ENCODE measurements at regions not wholly inside any gene's neighbourhood (a gene's known extent, or its start where the extent isn't known, plus 50 kb on each side); places are given as distances from the start of the nearest gene placed in this dataset.

DNA sequence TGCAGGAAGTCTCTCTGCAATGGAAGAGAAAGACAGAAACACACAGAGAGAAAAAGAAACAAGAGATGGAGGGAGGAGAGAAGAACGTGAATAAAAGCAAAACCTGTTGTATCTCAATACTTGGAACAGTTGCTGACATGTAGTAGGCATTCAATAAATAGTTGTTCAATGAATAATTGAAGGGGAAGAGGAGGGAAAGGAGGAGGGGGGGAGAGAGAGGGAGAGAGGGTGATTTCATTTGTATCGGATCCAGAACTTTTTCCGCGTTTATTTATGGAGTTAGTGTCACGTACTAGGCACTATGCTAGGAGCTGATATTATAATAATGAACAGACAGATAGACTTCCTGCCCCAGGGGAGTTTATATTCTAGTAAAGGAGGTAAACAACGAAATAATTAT lies 144.1 kb downstream of the OMA1 start:
- no peak overlapping the region for H3K4me3 ChIP-seq (ENCODE audit: control extremely low read depth in 1 of 5, extremely low read depth in 1 of 5, insufficient read depth in 1 of 5, low read depth in 2 of 5, low read length in 4 of 5)
- CTCF ChIA-PET, result interaction anchor here (1.3 kb wide), 1 partner anchor 10 kb away, joined by 3 read pairs; no protein-coding TSS in a partner anchor
- no peaks in the 10 kb centered on the region for H3K36me3 ChIP-seq (replicated peaks in 1 of 2; ENCODE audit: control extremely low read depth in 1 of 2, control insufficient read depth in 1 of 2, extremely low read depth in 1 of 2, insufficient read depth in 2 of 2, low read length in 1 of 2)
- no peak overlapping the region for H3K4me3 Mint-ChIP-seq
- H3K4me1 ChIP-seq (ENCODE audit: control insufficient read depth in 2 of 2, insufficient read depth in 2 of 2, low read length in 2 of 2), result no peaks in the 10 kb centered on the region
- ATAC-seq (ENCODE audit: low read depth) (no peak), DNase-seq (no peak)
- H3K9me3 Mint-ChIP-seq (ENCODE audit: insufficient read depth), result no peaks in the 10 kb centered on the region
- 93% methylated on average over 4 of the region's 6 CpGs for WGBS (ENCODE audit: insufficient coverage)
- H2AFZ ChIP-seq (ENCODE audit: insufficient read depth, low read depth, low read length, poor library complexity, severe bottlenecking), result no peak overlapping the region
- H3K27me3 Mint-ChIP-seq, result no peaks in the 10 kb centered on the region
- H3K27me3 ChIP-seq (replicated peaks in 1 of 4; ENCODE audit: control extremely low read depth in 1 of 4, control insufficient read depth in 3 of 4, insufficient read depth in 4 of 4, low read length in 3 of 4), result no peaks in the 10 kb centered on the region
- H4K20me1 ChIP-seq (ENCODE audit: control insufficient read depth, insufficient read depth, low read length, poor library complexity, severe bottlenecking), result no peaks in the 10 kb centered on the region
- H3K4me1 Mint-ChIP-seq, result no peaks in the 10 kb centered on the region
- no peaks in the 10 kb centered on the region for H3K9me3 ChIP-seq (ENCODE audit: control extremely low read depth in 1 of 3, control insufficient read depth in 2 of 3, insufficient read depth in 1 of 3, low read length in 2 of 3)
- no peak overlapping the region for H3K27ac ChIP-seq (ENCODE audit: low read length in 2 of 2)
- no peak overlapping the region for H3K27ac Mint-ChIP-seq
- intact Hi-C loops (cut with micrococcal nuclease), result no loop called here
- no peaks in the 10 kb centered on the region for H3K79me2 ChIP-seq (ENCODE audit: control insufficient read depth, insufficient read depth, low read length)
- TF ChIP-seq, protein P1, sequence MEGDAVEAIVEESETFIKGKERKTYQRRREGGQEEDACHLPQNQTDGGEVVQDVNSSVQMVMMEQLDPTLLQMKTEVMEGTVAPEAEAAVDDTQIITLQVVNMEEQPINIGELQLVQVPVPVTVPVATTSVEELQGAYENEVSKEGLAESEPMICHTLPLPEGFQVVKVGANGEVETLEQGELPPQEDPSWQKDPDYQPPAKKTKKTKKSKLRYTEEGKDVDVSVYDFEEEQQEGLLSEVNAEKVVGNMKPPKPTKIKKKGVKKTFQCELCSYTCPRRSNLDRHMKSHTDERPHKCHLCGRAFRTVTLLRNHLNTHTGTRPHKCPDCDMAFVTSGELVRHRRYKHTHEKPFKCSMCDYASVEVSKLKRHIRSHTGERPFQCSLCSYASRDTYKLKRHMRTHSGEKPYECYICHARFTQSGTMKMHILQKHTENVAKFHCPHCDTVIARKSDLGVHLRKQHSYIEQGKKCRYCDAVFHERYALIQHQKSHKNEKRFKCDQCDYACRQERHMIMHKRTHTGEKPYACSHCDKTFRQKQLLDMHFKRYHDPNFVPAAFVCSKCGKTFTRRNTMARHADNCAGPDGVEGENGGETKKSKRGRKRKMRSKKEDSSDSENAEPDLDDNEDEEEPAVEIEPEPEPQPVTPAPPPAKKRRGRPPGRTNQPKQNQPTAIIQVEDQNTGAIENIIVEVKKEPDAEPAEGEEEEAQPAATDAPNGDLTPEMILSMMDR (IDR thresholded peaks at IDR 0.05), result no peak
- no peak for TF ChIP-seq EZH2 (IDR thresholded peaks at IDR 0.05; ENCODE audit: borderline replicate concordance, insufficient read depth, low read depth, low read length, poor library complexity, severe bottlenecking)
- no peak overlapping the region for H3K9ac ChIP-seq (ENCODE audit: low read length)
- POLR2A ChIA-PET, result no interaction called here
- no peak overlapping the region for H3K4me2 ChIP-seq (replicated peaks; ENCODE audit: low read depth, low read length, poor library complexity, severe bottlenecking)

DNA sequence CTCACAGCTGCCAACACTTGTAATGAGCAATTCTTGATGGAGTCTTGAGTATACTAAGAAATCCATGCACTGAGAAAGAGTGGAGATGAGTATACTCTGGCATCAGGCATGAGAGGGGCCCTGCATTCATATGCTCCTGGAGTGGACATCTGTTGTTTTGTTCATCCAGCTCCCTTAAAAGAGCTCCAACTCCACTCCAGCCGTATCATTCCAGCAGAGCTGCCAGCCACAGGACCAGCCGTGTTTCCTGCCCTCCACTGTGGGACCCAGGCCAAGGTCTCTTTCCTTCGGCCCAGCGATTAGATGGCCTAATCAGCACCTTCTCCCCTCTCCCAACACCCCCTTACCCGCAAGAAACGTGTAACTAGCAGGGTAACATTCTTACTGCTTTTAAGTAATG lies 144.5 kb downstream of the OMA1 start:
- TF ChIP-seq, protein P1 (IDR thresholded peaks at IDR 0.05), result no peak
- no peak for TF ChIP-seq EZH2 (IDR thresholded peaks at IDR 0.05; ENCODE audit: borderline replicate concordance, insufficient read depth, low read depth, low read length, poor library complexity, severe bottlenecking)
- H3K9me3 ChIP-seq (ENCODE audit: control extremely low read depth in 1 of 3, control insufficient read depth in 2 of 3, insufficient read depth in 1 of 3, low read length in 2 of 3), result no peaks in the 10 kb centered on the region
- H3K4me1 ChIP-seq (ENCODE audit: control insufficient read depth in 2 of 2, insufficient read depth in 2 of 2, low read length in 2 of 2), result no peaks in the 10 kb centered on the region
- ATAC-seq (ENCODE audit: low read depth) (no peak), DNase-seq (no peak)
- H3K9ac ChIP-seq (ENCODE audit: low read length), result no peak overlapping the region
- no peak overlapping the region for H3K4me2 ChIP-seq (replicated peaks; ENCODE audit: low read depth, low read length, poor library complexity, severe bottlenecking)
- H2AFZ ChIP-seq (ENCODE audit: insufficient read depth, low read depth, low read length, poor library complexity, severe bottlenecking), result no peak overlapping the region
- no peak overlapping the region for H3K4me3 ChIP-seq (ENCODE audit: control extremely low read depth in 1 of 5, extremely low read depth in 1 of 5, insufficient read depth in 1 of 5, low read depth in 2 of 5, low read length in 4 of 5)
- H4K20me1 ChIP-seq (ENCODE audit: control insufficient read depth, insufficient read depth, low read length, poor library complexity, severe bottlenecking), result no peaks in the 10 kb centered on the region
- POLR2A ChIA-PET, result no interaction called here
- Mint-ChIP-seq H3K27ac (no peak overlapping the region), H3K9me3 (ENCODE audit: insufficient read depth) (no peaks in the 10 kb centered on the region), H3K4me1 (no peaks in the 10 kb centered on the region), H3K4me3 (no peak overlapping the region), H3K27me3 (no peaks in the 10 kb centered on the region)
- H3K27ac ChIP-seq (ENCODE audit: low read length in 2 of 2), result no peak overlapping the region
- H3K79me2 ChIP-seq (ENCODE audit: control insufficient read depth, insufficient read depth, low read length), result no peaks in the 10 kb centered on the region
- no peaks in the 10 kb centered on the region for H3K36me3 ChIP-seq (replicated peaks in 1 of 2; ENCODE audit: control extremely low read depth in 1 of 2, control insufficient read depth in 1 of 2, extremely low read depth in 1 of 2, insufficient read depth in 2 of 2, low read length in 1 of 2)
- WGBS (ENCODE audit: insufficient coverage), result 100% methylated on average over 2 of the region's 6 CpGs
- no peaks in the 10 kb centered on the region for H3K27me3 ChIP-seq (replicated peaks in 1 of 4; ENCODE audit: control extremely low read depth in 1 of 4, control insufficient read depth in 3 of 4, insufficient read depth in 4 of 4, low read length in 3 of 4)
- CTCF ChIA-PET, result interaction anchor here (0.7 kb wide), 1 partner anchor 10 kb away, joined by 3 read pairs; no protein-coding TSS in a partner anchor
- intact Hi-C loops (cut with micrococcal nuclease), result no loop called here
